Activated T-cell treated with anti-CD3 and anti-CD28 coated beads, Interleukin-2, amount 50 U/mL, for 48 hours (primary cell): ENCODE measurements at regions not wholly inside any gene's neighbourhood (a gene's known extent, or its start where the extent isn't known, plus 50 kb on each side); places are given as distances from the start of the nearest gene placed in this dataset.

Source experiments
- DNase-seq, 2 experiments: peaks; one replicate each; pipeline ENCODE4 v3.0.0-alpha.2; 2020

DNA sequence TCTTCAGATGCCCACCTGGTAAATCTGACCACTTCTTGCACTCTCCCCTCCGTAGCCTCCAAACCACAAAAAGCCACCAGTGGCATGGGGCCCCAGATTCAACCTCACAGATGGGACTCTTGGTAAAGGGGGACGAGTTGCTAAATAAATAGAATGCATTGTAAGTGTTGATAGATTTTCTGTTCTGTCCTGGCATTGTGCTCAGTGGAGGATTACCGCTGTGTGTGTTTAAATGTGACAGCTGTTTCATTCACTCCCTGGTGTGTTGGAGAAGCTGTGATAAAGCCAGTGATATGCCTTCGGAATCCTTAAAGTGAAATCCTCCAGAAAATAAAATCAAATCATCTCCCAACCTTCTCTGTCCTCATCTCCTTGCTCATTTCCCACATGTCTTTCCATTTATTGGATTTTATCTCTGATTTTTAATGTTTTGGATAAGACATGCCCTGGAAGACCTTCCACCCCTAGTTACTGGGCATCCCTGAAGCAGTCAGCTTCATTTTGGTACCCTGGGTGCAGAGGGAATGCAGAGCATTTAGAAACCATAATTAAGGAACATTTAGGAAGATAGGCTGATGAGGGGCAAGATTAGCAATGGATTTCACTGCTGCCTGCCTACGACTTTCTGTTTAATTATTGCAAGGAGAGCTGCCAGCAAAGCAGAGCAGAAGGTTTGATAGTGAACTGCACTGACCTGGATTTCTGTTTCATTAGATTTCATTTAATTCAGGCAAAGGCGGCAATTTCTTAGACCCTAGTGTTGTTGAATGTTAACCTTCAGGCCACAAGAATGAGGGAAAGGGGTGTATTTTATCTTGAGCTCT is 460.9 kb upstream of the KIRREL3 start:
- no peak for DNase-seq

GRCh38 chr11:127458561-127458960 is 458.0 kb upstream of the KIRREL3 start:
- no peak for DNase-seq

GRCh38 chr11:127454856-127455255 is 454.3 kb upstream of the KIRREL3 start:
- DNase-seq = no peak

DNA sequence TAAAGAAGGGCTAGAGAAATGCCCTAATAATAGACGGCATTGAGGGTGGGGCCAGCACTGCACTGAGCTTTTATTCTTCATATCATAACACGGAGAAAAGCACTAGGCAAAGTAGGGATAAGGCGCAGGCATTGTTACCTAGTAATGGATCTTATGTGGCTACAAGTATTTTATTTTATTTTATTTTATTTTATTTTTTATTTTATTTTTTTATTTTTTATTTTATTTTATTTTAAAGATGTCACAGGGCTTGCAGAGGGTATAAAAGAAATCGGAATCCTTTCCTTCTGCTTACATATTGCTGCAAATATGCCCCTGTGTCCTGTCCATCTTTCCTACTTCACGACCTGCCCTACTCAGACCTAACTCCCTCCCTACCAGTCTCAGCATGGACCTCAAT is 452.0 kb upstream of the KIRREL3 start:
- no peak for DNase-seq

DNA sequence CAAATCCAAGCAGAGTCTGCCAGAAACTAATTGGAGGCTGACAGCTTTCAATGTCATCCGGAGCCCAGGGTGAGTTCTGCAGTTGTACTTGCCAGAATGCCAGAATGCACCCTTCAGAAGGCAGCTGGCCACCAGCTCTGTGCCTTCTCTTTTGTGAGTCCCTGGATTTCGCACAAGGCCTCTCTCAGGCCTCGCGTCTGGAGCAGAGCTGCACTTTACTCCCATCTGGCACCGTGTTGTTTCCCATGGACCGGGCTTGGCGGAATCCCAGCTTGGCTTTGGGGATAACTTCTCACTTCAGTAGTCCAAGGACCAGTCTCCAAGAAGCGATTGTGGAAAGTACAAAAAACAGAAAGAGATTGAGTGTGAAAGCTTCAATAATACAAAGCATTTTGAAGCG is 451.3 kb upstream of the KIRREL3 start:
- DNase-seq = no peak

GRCh38 chr11:127448101-127448500 is 447.5 kb upstream of the KIRREL3 start:
- DNase-seq = no peak

GRCh38 chr11:127445476-127445875 is 444.9 kb upstream of the KIRREL3 start:
- no peak for DNase-seq

- DNase-seq = no peak
Observed at GRCh38 chr11:127443297-127443696, 442.7 kb upstream of the KIRREL3 start.

DNA sequence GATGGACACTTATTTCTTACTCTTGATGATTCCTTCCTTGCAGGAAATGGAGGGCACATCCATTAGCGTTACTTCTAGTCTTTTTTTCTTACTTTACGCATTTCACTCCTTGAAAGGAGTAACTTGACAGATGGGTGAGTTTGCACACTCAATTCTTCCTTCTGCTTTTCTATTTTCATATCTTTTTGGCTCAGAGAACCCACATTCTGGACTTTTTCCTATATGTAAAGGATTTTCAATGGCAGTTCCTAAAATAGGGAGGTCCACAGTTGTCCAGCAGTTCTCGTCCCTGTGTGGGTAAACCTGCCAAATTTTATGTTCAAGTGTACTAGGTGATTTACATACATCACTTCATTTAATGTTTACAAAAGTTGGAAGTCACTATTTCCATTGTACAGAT is 440.0 kb upstream of the KIRREL3 start:
- DNase-seq = no peak

DNA sequence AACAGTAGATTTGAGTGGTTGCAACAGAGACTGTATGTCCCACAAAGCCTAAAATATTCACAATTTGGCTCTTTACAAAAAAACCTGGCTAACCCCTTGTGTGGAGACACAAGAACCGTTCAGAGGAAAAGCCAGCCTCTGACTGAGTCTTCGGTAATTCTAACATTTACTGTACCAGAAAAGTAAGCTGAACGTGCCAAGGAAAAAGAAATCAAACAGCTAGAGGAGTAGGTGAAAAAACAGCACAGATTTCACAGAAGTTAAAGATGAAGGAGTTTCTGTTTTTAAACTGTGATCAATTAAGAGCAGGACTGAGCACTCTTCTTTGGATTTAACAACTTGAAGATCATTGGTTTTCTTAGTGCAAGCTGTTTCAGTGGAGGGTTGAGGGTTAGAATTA is 424.7 kb upstream of the KIRREL3 start:
- DNase-seq = no peak

GRCh38 chr11:127424661-127425060 is 424.1 kb upstream of the KIRREL3 start:
- DNase-seq = no peak

DNA sequence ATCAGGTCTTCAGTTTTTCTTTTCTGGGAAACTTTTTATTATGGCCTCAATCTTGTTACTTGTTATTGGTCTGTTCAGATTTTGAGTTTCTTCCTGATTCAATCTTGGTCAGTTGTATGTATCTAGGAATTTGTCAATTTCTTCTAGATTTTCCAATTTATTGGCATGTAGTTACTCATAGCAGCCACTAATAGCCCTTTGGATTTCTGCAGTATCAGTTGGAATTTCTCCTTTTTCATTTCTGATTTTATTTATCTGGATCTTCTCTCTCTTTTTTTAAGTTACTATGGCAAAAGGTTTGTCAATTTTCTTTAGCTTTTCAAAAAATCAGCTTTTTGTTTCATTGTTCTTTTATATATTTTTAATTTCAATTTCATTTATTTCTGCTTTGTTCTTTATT is 419.6 kb upstream of the KIRREL3 start:
- no peak for DNase-seq

GRCh38 chr11:127412722-127413380 is 412.3 kb upstream of the KIRREL3 start:
- no peak for DNase-seq

DNA sequence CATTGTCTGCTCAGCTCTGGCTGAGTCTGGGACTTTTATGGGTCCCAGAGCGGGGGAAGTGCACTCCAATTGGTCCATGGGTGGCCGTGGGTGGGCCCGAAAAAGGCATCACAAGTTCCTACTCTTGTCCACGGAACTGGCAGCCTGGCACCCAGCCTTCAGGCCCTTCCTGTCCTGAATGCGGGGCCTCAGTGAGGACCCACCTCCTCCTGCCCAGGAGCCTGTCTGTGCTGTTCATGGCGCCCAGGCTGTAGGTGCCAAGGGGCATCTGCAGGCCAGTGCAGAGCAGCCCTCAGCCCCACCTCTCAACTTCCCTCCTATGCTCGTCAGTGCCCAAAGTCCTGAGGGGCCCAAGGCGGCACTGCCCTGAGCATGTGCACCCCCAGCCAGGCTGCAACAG is 411.7 kb upstream of the KIRREL3 start:
- no peak for DNase-seq

GRCh38 chr11:127411283-127411682 is 410.7 kb upstream of the KIRREL3 start:
- no peak for DNase-seq

DNA sequence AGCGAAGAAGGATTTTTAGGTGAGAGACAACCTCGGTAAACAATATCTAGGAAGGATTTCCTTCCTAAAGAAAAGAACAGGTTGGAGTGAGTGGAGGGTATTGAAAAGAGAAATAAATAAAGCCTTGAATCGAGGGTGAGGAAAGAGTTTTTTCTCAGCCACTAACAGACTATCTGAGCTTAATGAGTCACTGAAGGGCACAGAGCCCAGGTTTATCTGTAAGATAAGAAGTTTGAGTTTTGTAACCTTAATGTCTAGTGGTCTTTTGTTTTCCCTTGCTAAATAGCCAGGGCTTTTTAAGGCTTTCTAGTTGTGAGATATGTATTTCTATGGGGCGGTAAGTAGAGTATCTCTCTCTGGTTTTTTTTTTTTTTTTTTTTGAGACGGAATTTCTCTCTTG is 394.5 kb upstream of the KIRREL3 start:
- no peak for DNase-seq

- DNase-seq = no peak
Observed at GRCh38 chr11:127393460-127393997, 393.0 kb upstream of the KIRREL3 start.

DNA sequence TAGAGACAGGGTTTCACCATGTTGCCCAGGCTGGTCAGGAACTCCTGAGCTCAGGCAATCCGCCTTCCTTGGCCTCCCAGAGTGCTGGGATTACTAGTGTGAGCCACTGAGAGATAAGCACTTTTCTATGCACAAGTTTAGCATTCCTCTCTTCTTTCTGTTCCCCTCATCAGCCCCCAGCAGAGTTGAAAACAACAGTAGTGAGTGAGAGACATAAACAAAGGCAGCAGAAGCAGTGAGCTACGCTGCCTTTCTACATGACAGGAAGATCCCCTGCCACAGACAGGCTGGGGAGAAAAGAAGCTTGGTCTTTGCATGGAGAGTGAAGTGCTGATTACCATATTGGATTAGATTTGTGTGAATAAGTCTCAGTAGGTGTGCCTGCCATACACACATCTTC is 392.0 kb upstream of the KIRREL3 start:
- DNase-seq = no peak

DNA sequence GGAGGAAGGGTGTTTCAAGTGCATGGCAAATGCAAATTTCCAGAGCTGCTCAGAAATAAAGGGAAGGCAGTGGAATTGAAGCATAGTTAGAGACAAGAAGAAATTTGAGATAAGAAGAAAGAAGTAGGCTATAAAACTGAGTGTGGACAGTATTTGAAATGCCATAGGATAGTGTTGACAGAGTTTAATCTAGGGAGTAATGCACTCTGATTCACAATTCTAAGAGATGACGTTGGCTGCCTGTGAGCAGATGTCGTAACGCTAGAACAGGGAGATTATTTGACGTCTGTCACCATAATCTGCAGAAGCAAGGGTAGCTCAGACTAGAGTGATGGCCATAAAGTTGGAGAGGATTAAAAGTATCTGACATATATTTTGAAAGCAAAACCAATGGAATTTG is 389.9 kb upstream of the KIRREL3 start:
- no peak for DNase-seq

DNA sequence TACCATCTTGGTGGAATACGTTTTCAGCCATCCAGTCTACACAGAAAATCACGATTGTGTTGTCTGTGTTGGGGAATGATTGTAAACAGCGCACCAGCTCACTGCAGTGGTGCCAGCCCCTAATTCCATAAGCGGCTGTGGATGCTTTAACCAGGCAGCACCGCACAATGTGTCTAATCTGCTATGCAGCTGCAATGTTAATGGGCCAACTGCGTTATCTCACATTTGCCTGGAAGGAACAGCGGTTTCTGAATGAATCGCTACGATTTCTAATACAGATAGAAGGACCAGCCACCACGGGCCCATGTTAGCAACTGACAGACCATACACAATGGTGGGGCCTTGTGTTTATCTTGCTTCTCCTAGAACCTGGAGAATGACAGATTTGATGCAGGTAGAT is 384.5 kb upstream of the KIRREL3 start:
- DNase-seq = no peak

GRCh38 chr11:127383026-127383425 is 382.5 kb upstream of the KIRREL3 start:
- no peak for DNase-seq

GRCh38 chr11:127381247-127381646 is 380.7 kb upstream of the KIRREL3 start:
- DNase-seq = no peak

- no peak for DNase-seq
Observed at GRCh38 chr11:127379686-127380085, 379.1 kb upstream of the KIRREL3 start.

GRCh38 chr11:127376301-127376700 is 375.7 kb upstream of the KIRREL3 start:
- DNase-seq = no peak
